IPS-NIHi7 (cell line): ENCODE measurements at regions not wholly inside any gene's neighbourhood (a gene's known extent, or its start where the extent isn't known, plus 50 kb on each side); places are given as distances from the start of the nearest gene placed in this dataset.

Experiments used
- DNase-seq: peaks from one replicate; pipeline ENCODE4 v3.0.0; 2012; ENCODE audit warnings: mixed read lengths; ENCODE audit errors: extremely low spot score

- no peak for DNase-seq
Measured at GRCh38 chr2:186069676-186070075, 331.1 kb downstream of the FSIP2 start.

DNA sequence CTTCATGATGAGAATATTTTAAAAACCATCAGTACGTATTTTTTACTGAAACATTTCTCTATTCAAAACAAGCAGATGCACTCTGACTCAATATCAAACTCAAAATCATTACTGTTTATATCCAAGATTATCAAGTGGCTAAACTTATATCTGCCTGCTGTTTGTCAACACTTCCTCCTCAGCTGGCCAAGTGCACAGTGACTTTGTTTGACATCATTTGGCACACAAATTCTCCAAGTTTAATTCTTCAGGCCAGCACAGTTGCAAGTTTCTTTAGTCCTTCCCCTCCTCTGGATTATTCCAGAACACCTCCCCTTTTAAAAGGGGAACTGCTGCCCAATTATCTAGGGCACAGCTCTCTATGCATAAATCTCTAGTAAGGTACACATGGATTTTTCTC lies 346.6 kb downstream of the FSIP2 start:
- no peak for DNase-seq

- no peak for DNase-seq
Measured at GRCh38 chr2:186093174-186093573, 354.6 kb downstream of the FSIP2 start.

GRCh38 chr2:186098821-186099220 lies 360.2 kb downstream of the FSIP2 start:
- DNase-seq = no peak

DNA sequence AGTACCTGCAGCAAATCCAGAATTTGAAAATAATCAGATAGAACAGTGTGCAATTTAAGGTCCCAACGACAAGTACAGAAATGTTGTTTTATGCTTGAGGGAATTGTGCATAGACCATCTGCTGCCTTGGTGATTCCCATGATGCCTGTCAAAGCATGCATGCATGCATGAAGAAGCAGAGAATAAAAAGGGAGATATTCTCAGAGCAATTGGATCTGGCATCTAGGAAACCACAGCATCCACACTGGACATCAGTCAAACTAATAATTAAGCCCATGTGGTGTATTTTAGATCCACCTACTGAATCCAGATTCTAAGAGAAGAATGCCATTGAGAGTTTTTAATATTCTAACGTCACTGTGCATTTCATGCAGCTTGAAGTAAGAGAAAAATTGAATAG lies 361.2 kb downstream of the FSIP2 start:
- DNase-seq = no peak

DNA sequence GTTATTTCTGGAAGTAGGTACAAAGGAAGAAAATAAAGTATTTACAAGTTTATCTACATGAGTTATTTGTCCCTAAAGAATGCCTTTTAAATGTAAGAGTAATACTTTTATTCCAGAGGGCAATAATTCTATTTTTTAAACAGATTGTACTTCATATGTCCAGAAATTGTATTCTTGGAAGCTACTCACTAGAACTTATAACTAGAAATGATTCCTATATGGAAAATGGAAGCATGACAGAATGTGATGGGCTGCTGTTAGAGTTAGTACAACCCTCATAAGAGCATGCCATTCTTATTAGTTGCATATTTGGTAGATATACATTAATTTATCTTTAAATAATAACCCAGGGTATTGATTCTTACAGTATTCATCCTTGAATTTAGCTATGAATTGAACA lies 362.0 kb downstream of the FSIP2 start:
- no peak for DNase-seq

GRCh38 chr2:186101616-186102015 lies 363.0 kb downstream of the FSIP2 start:
- no peak for DNase-seq

DNA sequence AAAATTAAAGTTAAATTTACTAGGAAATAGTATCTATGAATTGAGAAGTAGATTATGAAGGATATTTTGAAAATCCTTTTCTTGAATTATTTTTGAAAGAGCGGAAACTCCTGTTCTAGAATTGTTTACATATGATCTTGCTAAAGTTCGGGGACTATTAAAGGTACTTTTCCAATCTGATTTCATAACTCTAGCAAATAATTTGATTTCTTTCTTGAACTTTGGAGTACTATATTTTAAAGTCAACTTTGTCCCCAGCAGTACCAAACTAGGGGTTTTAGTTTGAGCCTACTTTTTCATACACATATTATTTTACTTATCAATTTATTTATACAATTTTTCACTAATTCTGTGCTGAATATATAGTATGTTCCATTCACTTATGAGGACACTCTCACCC lies 364.7 kb downstream of the FSIP2 start:
- no peak for DNase-seq

- no peak for DNase-seq
Measured at GRCh38 chr2:186105016-186105724, 366.6 kb downstream of the FSIP2 start.

DNA sequence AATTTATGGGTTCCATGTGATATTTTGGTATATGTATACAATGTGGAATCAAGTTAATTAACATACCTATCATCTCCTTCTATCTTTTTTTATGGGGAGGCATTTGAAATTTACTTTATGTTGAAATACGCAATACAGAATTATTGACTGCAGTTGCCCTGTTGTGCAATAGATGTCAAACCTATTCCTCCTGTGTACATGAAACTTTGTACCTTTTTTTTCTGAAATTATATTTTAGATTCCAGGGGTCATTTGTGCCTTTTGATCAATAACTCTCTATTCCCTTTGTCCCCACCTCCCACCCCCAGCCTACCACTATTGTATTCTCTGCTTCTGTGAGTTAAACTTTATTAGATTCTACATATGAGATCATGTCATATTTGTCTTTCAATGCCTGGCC lies 369.9 kb downstream of the FSIP2 start:
- DNase-seq = no peak

DNA sequence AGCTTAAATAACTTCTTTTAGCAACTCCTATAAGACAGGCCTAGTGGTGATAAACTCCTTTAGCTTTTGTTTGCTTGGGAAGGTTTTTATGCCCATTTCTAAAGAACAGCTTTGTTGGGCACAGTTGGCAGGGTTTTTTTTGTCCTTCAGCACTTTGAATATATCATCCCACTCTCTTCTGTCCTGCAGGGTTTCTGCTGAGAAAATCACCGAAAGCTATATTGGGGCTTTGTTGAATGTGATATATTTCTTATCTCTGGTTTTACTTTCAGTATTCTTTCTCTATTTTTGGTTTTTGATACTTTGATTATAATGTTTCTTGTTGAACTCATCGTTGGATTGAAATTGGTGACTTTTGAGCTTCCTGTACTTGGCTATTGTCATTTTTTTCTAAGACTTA lies 372.8 kb upstream of the ZC3H15 start:
- no peak for DNase-seq

DNA sequence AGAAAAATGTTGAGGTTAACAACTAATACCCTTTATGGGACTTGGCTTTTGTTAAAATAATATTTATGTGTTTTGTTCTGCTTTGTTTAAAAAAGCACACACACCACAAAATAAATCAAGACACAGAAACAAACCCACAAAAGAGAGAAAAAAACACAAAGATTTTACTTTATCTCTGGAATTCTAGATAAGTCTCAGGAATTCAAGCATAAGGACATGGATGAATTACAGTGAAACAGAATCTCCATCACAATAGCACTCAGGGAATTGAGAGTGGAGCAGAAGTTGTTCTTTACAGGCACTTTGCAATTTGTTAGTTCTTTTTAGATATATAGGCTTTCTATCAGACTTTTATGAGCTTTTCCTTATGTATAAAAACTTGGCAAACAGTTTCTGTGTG lies 360.9 kb upstream of the ZC3H15 start:
- DNase-seq = no peak

- DNase-seq = no peak
Measured at GRCh38 chr2:186125625-186126024, 360.4 kb upstream of the ZC3H15 start.

DNA sequence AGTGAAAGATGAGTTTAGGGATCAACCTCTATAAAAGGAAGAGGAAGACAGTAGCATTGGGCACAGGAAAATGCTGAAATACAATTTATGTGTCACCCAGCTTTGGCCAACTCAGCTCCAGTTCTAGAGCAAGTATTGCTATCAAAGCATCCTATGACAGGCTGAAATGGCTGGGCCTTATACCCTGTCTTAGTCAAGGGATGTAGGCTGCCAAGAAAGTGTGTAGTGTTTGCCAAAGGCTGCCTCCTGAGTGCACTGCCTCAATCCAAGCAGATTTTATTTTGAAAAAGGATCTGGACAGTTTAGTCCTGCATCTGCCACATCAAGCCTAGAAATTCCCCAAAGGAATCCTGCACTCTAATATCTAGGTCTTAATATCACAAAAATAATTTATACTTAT lies 359.9 kb upstream of the ZC3H15 start:
- DNase-seq = no peak

DNA sequence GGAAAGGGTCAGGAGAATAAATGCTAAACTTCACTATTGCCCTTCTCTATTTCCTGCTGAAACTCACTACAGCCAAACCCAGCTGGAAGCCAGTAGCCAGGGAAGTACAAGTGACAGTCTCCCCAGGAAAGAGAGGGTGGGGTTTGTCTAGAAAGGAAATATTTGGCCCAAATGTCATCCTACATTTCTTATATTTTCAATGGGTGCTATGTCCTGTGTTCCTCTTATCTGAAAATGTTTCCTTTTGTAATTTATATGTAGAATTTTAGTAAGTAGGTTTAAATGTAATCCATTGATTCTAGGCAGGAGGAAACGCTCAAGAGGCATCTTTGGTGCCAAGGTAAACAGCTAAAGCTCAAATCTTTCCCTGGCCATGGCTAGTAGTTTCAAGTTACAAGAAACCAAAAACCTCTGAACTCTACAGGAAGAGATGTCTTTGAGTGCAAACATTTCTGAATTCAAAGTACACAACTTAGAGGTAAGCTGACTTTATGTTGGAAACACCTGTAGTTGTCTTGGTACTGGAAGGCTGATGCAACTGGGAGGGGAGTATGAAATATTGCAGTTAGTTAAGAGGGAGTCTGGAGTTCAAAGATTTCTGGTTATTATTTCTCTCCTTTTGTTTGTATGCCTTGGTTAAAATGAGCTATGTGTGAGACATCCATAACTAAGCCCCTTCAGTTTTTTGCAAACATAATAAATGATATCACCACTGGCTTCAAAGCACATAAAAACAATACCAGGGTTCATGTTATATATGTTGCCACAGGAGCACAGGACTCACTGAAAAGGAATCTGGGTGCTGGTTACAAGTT lies 356.1 kb upstream of the ZC3H15 start:
- DNase-seq = no peak

DNA sequence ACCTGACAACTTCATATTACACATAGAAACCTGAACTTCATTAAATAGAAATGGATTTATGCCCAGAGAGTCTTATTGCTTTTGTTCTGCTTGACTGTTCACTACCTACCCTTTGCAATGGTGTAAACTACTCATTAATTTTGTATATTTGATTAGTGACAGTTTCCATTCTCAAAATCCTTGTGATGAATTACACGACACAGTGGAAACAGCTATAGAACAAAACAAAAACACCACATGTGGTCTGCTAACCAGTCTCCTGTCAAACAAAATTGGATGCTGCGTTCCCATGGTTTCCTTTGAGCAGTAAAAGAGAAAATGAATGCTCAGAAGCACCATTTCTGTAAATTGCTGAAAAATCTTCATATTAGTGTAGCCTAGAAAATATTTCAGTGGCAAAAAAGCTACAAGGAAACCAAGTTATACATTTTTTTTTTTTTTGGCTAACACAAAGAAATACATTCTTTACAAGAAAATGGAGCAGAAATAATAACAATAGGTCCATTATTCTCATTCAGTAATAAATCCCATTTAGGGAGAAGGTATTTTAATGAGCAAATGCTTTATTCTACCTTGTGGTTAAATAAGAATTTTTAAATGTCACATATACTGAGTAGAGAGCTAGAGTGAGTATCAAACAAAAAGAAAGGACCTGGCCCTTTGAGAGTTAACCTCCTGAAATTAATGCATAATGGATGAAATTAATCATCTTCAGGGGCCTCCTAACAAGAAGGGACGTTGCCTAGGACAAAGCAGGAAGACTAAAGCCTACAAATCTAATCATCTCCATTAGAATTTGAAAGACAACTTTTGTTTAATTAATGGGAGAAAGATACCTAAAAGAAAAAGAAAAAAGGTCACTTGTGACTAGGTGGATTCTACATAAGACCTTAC lies 355.1 kb upstream of the ZC3H15 start:
- no peak for DNase-seq

DNA sequence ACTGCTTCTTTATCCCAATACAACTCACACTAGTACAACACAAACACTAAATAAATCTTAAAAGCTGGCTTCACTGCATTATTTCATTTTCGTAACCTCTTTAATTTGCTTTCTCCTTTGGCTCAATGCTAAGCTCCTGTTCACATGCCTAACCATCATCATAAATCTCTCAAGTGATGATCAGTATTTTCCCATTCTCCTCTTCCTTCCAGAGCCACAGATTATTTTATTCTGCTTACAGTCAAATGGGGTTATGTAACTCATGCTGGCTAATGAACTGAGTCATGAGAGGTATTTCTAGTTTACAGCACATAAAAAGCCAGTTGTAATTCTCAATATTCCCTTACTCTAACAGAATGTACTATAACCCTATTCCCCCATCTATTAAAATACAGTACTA lies 350.4 kb upstream of the ZC3H15 start:
- DNase-seq = no peak

DNA sequence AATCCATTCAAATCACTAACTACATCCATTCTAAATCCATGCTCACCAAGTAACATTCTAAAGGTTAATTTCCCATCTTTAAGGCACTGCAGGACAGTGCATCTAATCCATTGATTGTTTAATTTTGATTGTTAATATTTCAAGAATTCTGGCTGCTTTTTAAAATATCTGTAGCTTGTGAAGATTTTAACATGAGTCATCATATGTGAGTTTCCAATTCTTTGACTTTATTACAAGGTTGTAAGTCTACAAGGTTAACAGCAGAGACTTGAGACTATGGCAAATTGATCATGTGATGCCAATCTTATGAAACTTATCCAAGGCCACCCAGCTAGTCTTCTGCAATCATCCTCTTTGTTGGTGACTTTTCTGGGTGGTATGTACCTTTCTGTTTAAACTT lies 349.2 kb upstream of the ZC3H15 start:
- no peak for DNase-seq

DNA sequence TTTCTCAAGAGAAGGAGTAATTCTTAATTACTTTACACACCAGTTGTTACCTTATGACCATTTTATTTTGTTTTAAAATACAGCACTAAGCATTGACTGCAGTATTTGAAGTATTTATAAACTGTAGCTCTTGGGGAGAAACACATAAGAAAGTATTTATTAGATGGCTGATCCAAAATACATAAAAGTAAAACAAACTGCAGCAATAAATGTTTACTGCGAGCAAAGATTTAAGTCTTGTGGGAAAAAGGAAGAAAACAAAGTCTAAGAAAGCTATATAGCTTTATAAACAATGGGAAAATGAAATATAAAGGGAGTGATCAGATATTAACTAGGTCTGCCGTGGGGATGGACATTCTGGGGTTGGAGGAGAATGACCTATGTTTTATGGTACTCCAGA lies 347.2 kb upstream of the ZC3H15 start:
- no peak for DNase-seq

DNA sequence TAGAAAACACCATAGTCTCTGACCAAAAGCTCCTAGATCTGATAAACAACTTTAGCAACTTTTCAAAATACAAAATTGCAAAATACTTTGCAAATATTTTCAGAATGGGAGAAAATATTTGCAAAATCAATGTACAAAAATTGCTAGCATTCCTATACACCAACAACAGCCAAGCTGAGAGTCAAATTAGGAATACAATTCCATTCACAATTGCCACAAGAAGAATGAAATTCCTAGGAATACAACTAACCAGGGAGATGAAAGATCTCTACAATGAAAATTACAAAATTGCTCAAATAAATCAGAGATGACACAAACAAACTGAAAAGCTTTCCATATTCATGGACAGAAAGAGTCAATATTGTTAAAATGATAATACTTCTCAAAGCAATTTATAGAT lies 327.0 kb upstream of the ZC3H15 start:
- no peak for DNase-seq

- DNase-seq = no peak
Measured at GRCh38 chr2:186164325-186164724, 321.7 kb upstream of the ZC3H15 start.

GRCh38 chr2:186170693-186171092 lies 315.4 kb upstream of the ZC3H15 start:
- DNase-seq = no peak
